NCI-H1417 (cell line): ENCODE measurements at regions not wholly inside any gene's neighbourhood (a gene's known extent, or its start where the extent isn't known, plus 50 kb on each side); places are given as distances from the start of the nearest gene placed in this dataset.
"Not testable (repeated sequence)": the region's sequence is repeated elsewhere in the genome, so short reads cannot be mapped to it uniquely, and the experiment has no call there.

Experiments
- DNase-seq, 3 experiments: peaks; one replicate each; lab custom pipeline; 2025; lab: John Stamatoyannopoulos, UW

GRCh38 chr11:21723678-21724077, 469.2 kb upstream of the ANO5 start:
- DNase-seq: peak; percentile 13 to 95 (median 63)

- no peak for DNase-seq
Measured at GRCh38 chr11:21727102-21727501, 465.8 kb upstream of the ANO5 start.

GRCh38 chr11:21736404-21736803, 456.5 kb upstream of the ANO5 start:
- DNase-seq: no peak

- peak in 2 of 3 experiments; percentile 87 to 88 for DNase-seq
Measured at GRCh38 chr11:21752475-21753243, 440.2 kb upstream of the ANO5 start.

GRCh38 chr11:21753244-21753767, 439.6 kb upstream of the ANO5 start:
- peak in 2 of 3 experiments; percentile 77 to 82 for DNase-seq

- DNase-seq: no peak
Measured at GRCh38 chr11:21761000-21761399, 431.9 kb upstream of the ANO5 start.

- no peak for DNase-seq
Measured at GRCh38 chr11:21768388-21768787, 424.5 kb upstream of the ANO5 start.

GRCh38 chr11:21769188-21769587, 423.7 kb upstream of the ANO5 start:
- no peak for DNase-seq

- DNase-seq: peak in 2 of 3 experiments; percentile 15 to 59
Measured at GRCh38 chr11:21771097-21771496, 421.8 kb upstream of the ANO5 start.

- DNase-seq: no peak
Measured at GRCh38 chr11:21774212-21774611, 418.7 kb upstream of the ANO5 start.

- no peak for DNase-seq
Measured at GRCh38 chr11:21775911-21776310, 417.0 kb upstream of the ANO5 start.

GRCh38 chr11:21783954-21784353, 408.9 kb upstream of the ANO5 start:
- no peak for DNase-seq

GRCh38 chr11:21785351-21785750, 407.5 kb upstream of the ANO5 start:
- DNase-seq: no peak

GRCh38 chr11:21794306-21794705, 398.6 kb upstream of the ANO5 start:
- DNase-seq: no peak

GRCh38 chr11:21798216-21798615, 394.7 kb upstream of the ANO5 start:
- no peak for DNase-seq

GRCh38 chr11:21804523-21804922, 388.4 kb upstream of the ANO5 start:
- not testable (repeated sequence) for DNase-seq

- no peak for DNase-seq
Measured at GRCh38 chr11:21806508-21806907, 386.4 kb upstream of the ANO5 start.

- DNase-seq: no peak
Measured at GRCh38 chr11:21806947-21807346, 385.9 kb upstream of the ANO5 start.

GRCh38 chr11:21807350-21807749, 385.5 kb upstream of the ANO5 start:
- DNase-seq: no peak

- DNase-seq: no peak
Measured at GRCh38 chr11:21810650-21811049, 382.2 kb upstream of the ANO5 start.

GRCh38 chr11:21811572-21811971, 381.3 kb upstream of the ANO5 start:
- DNase-seq: peak in 1 of 3 experiments; percentile 24

- peak in 1 of 3 experiments; percentile 7 for DNase-seq
Measured at GRCh38 chr11:21814169-21814568, 378.7 kb upstream of the ANO5 start.

- DNase-seq: no peak
Measured at GRCh38 chr11:21817696-21818095, 375.2 kb upstream of the ANO5 start.

- DNase-seq: no peak
Measured at GRCh38 chr11:21820176-21820575, 372.7 kb upstream of the ANO5 start.
